ENCODE measurements at regions not wholly inside any gene's neighbourhood (a gene's known extent, or its start where the extent isn't known, plus 50 kb on each side); places are given as distances from the start of the nearest gene placed in this dataset.
"Not testable (repeated sequence)": the region's sequence is repeated elsewhere in the genome, so short reads cannot be mapped to it uniquely, and the experiment has no call there.

DNA sequence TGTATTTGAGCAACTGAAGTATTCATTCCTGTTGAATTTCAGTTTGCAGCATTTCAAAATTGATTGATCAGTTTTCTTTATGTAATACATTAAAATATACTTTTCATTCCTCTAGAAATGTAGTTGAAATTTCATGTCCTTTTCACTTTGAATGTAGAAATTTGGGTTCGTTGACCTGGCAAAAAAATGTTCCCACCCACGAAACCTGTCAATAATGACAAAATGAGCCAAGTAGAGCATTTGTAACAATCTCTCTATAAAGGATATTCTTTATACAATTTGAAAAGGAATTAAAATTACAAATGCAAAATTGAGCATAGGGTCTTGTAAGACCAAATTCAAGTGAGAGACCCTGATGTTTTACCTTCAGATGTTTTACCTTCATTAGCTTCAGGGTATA, 283.9 kb downstream of the ANKRD50 start:
- no peak for DNase-seq

DNA sequence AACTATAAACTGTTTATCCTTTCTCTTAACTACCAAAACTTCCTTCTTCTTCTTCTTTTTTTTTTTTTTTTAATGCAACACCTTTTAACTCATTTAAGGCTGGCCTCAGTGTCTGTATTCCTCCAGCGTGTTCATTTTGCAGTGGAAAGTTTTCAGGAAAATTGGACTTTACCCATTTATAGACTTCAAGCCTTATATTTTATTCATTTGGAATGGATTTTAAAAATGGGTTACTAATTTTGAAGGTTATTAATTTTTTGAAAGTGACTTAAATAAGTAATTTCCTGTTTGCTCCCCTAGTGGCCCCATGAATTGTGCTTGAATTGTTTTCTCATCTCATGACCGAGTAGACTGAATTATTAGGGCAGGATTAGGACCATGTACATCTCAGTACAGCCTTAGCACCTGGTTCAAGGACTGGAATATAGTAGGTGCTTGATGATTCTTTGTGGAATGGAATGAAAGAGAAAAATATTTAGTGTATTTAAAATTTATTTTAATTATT, 282.7 kb downstream of the ANKRD50 start:
- DNase-seq = no peak

DNA sequence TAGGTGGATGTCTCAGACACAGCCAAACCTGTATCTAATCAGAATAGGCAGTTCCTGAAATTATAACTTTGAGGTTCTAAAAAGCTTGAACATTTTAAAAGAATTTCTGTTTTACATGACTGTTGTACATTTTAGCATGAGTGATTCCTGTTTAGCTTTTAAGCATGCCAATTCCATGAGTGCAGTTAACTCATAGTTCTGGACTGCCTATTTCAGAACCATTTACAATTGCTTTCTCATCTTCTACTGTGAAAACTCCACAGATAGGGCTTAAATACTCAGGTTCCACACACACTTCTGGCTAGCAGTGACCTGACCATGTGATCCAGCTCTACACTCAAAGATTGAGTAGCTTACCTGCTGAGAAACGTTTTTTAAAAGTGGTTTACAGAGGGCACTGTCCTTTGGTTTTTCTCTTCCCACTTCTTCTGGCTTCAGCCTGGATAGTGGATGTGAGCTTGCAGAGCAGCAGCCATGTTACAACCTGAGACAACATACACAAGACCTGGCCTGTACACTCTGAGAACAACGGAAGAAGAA, 280.8 kb downstream of the ANKRD50 start:
- DNase-seq = no peak

DNA sequence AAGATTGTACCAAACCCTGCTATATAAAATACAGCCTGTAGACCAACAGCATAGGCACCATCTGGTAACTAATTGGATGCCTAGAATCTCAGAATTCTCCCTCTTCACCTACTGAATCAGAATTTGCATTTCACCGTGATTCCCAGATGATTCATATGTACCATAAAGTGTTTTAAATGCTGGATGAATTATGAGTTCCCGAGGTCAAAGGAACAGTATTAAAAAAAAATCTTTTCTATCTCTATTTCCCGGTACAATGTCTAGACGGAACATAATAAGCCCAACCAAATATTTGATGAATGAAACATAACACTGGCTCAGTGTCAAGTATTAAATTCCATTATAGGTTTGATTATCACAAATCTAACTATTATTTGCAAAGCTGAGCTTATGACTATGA, 280.0 kb downstream of the ANKRD50 start:
- no peak for DNase-seq

DNA sequence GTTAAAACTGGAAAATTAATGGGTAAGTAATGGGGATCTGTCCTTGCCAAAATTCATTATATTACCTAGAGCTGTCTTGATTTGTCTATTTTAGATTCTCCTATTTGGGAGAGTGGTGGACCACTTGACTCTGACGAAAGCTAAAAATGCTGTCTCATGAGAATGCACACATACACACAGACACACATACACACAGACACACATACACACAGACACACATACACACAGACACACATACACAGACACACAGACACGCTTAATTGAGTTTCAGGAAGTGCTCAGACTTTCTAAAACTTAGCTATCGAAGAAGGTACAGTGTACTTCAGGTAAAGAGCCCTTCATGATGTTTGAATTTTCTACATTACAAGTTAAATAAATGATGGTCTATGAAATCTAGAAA, 279.5 kb downstream of the ANKRD50 start:
- DNase-seq = no peak

DNA sequence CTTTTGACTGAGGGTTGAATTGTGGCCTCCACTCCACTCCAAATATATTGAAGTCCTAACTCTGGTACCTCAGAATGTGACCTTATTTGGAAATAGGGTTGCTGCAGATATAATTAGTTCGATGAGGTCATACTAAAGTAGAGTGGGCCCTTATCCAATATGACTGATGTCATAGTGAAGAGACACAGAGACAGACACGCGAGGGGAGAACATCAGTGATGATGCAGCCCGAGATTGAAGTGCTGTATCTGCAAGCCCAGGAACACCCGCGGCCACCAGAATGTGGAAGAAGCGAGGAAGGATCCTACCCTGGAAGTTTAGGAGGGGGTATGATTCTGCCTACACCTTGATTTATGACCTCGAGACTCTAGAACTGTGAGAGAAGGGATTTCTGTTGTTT, 279.0 kb downstream of the ANKRD50 start:
- no peak for DNase-seq

DNA sequence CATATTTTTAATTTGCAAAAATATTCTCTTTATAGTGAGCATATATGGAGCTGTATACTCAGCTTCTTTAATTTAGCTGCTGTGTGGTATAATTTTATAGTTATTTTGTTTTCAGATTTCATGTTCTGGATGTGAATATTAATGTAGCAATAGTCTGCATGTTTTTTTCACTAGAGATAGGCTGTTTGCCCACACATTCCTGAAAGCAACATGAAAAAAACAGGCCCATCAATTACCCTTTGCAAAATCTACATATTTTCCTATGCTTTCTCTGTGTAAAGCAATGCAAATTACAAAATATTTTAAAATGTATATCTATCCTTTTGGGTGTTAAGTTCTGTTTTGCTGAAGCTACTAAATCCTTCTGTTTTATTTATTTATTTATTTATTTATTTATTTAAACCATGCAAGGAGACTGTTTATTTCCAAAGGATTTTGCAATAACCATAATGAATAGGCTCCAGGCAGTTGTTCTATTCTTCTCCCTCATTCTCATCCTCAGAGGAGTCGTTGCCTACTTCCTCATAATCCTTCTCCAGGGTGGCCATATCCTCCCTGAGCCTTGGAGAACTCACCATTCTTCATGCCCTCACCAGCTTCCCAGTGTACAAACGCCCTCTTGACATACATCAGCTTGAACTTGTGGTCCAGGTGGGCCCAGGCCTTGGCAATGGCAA, 277.1 kb downstream of the ANKRD50 start:
- no peak for DNase-seq

DNA sequence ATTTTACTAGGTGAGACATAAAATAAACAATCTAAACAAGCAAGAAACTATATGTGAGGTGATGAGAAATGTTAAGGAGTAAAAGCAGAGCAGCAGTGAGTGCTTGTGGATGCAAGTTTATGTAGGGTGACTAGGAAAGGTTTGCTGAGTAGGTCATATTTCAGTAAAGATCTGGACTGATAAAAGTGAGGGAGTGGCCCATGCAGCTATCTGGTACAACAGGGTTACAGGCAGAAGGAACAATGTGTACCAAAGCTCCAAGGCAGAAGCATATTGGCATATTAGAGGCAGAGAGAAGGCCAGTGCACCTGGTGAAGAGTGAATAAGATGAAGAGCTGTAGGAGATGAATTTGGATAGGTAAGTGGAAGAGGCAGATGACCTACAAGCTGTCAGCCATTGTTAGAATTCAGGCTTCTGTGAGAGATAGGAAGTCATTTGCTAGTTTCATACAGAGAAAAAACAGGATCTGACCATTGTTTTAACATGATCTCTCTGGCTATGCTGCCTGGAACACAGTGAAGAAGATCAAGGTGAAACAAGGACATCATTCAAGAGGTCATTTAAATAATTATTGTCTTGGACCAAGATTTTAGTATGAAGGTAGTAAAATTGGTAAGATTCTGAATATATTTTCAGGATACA, 274.6 kb downstream of the ANKRD50 start:
- DNase-seq = no peak

DNA sequence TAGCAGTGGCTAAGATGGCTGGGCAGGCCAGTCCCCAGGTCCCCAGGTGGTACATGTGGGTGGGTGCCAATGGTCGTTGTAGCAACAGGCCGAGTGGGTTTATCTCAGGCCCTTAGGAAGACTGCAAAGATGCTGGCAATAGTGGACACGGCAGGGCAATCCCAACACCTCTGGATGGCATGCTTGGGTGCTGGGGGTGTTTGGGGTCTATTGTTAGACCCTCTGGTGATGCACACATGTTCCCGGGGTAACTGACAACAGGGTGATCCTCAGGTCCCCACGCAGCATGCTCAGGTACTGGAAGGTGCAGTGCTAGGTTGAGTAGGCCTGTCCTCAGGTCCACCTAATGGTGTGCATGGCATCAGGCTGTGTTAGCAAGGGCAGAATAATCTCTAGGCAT, 267.5 kb downstream of the ANKRD50 start:
- DNase-seq = no peak

DNA sequence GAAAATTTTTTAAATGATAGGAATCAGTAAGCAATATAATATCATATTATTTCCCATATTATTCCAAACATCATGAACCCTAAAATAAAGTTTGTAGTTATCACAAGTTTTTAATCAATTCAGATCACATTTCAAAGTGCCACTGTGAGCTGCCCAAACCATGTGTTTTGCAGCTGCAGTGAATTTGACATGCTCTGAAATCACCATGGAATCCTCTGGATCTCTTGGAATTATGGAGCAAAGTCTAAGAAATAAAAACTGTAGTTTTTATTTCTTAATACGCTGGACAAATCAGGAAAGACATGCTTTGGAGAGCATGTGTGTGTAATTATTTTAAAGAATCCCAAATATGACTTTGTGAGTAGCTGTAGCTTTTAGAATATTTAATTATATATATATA, 262.7 kb downstream of the ANKRD50 start:
- DNase-seq = peak; percentile 51

DNA sequence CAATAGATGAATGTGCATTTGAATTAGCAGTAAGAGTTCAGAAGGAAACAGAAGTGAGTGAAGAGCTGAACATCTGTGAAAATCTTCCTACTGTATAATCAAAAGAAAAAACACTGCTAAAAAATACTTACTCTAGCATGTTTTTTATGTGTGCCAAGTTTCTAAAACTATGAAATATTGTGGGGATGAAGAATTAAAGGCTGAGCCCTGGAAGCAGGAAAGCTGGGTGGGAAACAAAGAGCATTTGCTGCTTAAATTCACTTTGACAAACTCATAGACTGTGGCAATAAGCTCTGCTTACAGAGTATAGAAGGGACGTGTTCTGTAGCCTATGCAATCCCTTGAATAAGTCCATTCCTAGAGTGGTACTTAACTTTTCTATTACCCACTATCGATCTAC, 261.7 kb downstream of the ANKRD50 start:
- DNase-seq = peak; percentile 4

DNA sequence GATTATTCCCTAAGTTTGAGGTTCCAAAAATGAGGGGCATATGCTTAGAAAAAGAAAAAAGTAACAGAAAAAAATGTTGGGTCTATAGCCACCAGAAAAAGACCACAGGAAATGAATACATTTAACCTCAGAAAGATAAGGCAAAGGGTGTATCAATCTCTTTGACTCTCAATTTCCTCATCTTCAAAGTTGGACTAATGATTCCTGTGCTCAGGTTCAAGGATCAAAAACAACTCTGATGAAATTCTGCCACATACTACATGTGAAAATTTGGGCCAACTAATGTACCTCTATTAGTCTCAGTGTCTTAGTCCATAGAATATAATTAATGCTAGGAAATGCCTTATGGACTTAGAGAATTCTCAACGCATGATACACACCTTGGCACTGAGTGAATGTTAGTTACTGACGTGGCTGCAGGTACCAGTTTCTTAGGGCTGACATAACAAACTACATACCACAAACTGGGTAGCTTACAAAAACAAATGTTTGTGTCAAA, 257.7 kb downstream of the ANKRD50 start:
- DNase-seq = no peak

DNA sequence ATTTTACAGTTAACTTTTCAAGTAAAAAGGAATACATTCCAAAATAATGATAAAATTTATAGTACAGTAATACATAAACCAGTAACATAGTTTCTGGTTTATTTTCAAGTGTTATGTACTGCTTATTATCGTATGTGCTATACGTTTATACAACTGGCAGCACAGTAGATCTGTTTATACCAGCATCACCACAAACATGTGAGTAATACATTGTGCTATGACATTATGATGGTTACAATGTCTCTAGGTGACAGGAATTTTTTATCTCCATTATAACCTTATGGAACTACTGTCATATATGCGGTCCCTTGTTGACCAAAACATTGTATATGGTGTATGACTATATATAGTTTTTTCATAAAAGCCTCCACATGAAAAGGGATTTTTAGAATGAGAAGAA, 256.9 kb downstream of the ANKRD50 start:
- DNase-seq = no peak

DNA sequence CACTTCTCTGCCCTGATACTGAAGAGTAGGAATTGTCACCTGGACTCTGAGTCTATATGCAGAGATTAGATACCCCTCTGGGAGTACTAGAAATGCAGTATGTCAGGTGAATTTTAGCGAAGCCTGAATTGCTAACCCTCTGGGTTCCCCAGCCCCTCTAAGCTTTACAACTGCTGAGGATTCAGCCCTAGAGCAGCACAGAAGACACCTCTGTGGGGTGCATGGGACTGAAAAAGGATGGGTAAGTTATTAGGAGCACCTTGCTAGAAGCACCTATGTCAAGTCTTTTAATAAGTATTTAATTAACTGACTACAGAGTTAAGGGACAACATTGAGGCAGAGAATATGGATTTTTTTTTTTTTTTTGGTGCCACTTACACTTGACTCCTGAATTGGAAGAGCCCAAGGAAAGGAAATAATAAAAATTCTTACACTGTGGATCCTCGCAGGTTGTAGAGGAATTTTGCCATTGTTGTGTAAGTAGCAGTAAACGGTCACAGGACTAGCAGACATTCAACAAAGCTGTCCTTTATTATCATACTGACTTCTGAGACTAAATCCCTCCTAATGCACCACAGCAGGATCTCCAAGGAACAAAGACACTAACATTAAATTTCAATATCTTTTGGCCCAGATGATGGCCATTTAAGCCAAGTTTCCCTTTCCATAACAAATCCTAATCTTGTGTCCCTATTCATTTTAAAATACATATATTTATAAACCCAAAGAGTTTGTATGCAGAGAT, 253.2 kb downstream of the ANKRD50 start:
- no peak for DNase-seq

DNA sequence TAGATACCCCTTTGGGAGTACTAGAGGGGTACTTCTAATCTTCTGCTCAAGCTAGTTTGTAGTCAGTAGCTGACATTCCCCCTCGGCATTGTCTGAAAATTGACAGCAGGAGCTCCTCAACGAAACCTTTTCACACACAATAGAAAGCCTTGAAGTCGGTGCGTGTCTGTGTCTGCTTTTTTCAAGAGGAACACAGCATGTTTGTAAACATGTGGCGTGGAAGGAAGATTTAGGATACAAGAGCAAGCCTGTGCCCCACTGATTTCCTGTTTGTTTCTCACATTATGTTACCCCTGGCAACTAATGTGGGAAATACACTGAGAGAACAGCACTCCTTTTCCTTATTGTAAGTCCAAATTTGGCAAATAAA, 252.6 kb downstream of the ANKRD50 start:
- peak; percentile 77 for DNase-seq

DNA sequence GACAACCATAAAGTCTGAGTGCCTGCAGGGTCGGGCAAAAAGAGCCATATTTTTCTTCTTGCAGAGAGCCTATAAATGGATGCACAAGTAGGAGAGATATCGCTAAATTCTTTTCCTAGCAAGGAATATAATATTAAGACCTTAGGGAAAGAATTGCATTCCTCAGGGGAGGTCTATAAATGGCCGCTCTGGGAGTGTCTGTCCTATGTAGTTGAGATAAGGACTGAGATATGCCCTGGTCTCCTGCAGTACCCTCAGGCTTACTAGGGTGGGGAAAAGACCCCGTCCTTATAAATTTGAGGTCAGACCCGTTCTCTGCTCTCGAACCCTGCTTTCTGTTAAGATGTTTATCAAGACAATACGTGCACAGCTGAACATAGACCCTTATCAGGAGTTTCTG, 250.9 kb downstream of the ANKRD50 start:
- not testable (repeated sequence) for DNase-seq

DNA sequence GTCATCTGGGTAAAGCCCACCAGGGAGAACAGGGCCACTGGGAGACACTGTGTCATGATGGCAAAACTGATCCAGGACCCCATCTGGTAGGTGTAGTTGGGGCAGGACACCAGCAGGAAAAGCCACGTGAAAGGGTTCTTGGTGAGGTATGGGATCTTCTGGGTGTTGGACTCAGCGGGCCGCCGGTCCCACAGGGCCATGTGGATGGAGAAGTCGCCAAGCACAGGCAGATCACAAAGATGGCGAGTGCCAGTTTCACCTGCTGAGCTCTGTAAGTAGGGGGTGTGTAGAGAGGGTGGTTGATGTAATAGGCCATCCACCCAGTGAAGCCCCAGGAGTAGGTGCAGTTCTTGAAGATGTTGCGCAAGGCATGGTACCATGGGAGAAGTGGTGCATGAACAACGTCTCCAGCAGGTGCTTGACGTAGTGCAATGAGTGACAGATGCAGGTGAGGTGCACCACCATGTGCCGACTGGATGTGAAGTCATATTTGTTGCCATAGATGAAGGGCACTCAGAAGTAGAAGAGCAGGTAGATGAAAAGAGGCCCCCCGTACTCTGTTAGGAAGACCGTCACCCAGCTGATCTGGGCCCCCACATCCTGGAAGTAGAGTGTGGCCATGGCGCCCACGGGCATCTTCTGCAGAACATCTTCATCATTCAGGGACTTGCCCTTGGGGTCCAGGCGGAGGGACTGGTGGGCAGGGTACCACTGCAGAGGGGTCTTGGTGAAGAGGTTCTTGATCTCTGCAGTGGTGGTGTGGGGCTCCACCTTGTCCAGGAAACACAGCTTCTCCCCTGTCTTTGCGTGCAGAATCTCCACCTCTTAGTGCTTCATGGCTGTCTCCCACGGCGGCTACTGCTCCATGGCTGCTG, 249.3 kb downstream of the ANKRD50 start:
- DNase-seq = no peak

DNA sequence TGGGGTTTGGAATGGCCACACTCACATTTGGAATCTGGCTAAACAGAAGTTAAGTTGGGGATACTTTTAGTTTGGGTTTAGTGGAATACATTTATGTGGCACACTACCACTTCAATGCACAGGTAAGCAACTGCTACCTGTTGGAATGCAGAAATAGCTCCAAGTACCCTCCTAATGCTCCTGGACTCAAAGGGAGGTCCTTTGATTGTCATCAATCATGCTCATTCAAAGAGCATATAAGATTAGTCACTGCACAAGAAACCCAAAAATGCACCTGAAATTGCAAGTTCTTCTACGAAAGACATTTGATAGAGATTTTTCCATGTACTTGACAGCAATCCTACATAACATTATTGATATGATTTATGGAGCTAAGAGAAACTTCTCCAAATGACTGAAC, 247.7 kb downstream of the ANKRD50 start:
- DNase-seq = no peak

DNA sequence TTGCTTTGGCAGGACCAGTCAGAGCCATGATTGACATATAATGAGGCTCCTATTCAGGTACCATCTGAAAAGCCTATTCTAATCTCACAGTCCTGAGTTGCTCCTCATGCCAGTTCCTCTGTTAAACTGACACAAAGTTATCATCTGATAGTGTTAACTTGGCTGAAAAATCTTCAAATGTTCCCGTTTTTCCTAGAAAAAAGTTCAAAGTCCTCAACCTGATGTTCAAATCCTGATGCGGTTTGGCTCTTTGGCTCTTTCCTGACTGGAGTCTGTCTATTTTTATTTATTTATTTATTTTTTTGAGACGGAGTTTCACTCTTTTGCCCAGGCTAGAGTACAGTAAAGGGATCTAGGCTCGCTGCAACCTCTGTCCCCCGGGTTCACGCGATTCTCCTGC, 244.2 kb downstream of the ANKRD50 start:
- no peak for DNase-seq

DNA sequence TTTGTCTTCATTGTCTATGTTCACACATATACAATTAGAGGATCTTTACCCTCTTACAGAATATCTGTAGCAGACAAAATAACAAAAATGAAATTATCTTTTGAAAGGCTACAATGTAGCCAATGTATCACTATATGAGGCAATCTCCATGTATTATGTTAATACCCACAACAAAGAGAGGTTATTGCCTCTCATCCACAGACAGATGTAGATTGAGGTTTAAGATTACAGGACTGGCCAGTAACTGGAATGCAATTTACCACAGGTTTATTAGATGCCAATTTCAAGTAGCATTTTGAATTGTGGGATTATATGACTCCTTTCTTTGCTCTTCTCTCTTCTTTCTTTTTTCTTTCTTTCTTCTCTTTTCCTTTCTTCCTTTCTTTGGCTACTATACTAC, 242.6 kb downstream of the ANKRD50 start:
- DNase-seq = no peak

DNA sequence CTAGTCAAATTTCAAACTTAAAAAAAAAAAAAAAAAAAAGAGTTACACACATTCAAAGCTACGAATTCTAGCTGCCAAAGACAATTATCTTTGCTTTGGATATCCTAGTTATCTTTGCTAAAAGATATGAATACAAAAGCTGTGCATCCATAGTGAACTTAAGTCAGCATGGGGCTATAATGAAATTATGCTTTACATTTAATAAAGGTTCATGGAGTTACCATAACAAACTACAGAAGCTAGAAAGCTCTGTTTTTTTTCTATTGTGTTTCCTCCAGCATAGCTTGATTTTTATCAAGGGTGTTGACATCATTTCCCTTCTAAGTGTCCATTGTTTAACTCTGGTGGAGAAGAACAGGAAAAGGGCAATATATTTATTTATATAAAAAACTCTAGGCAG, 234.1 kb downstream of the ANKRD50 start:
- no peak for DNase-seq

DNA sequence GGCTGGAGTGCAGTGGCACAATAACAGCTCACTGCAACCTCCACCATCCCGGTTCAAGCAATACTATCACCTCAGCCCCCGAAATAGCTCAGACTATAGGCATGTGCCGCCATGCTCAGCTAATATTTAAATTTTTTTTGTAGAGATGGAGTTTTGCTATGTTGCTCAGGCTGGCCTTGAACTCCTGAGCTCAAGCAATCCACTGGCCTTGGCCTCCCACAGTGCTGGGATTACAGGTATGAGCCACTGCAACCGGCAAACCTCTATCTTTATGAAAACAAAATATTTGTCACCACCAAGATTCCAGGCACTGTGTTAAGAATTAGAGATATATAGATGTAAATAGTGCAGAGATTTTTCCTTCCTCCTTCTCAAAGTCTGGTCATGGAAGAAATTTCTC, 232.5 kb downstream of the ANKRD50 start:
- DNase-seq = no peak

All from skin of body (tissue), 1 donor.